ENCODE measurements at regions not wholly inside any gene's neighbourhood (a gene's known extent, or its start where the extent isn't known, plus 50 kb on each side); places are given as distances from the start of the nearest gene placed in this dataset.
"Not testable (repeated sequence)": the region's sequence is repeated elsewhere in the genome, so short reads cannot be mapped to it uniquely, and the experiment has no call there.

DNA sequence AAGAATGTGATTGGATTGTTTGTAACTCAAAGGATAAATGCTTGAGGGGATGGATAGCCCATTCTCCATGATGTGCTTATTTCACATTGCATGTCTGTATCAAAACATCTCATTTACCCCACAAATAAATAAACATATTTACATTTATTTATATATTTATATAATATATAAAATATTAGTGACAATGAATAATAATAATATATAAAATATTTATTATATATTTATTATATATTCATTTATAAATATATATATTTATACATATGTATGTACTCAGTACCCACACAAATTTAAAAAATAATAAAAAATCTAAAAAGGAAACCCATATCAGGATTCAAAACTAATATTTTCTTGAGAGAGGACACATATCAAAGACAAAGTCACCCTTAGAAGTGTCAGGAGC is 429.9 kb downstream of the KCNJ2 start:
- Histone ChIP-seq H3K9me3 (ENCODE audit: control insufficient read depth in 2 of 3, insufficient read depth in 1 of 3, low read length in 3 of 3) (no peaks in the 10 kb centered on the region), H3K9ac (ENCODE audit: low read length in 3 of 3) (no peak overlapping the region), H3K27me3 (ENCODE audit: control insufficient read depth, insufficient read depth, low read length) (no peaks in the 10 kb centered on the region), H3K4me1 (ENCODE audit: control insufficient read depth in 2 of 3, insufficient read depth in 2 of 3, low read depth in 1 of 3, low read length in 3 of 3) (no peaks in the 10 kb centered on the region), H3K27ac (ENCODE audit: low read depth in 2 of 2, low read length in 2 of 2) (no peak overlapping the region), H3K36me3 (ENCODE audit: control insufficient read depth in 2 of 3, insufficient read depth in 3 of 3, low read length in 3 of 3) (no peaks in the 10 kb centered on the region), H3K4me3 (ENCODE audit: low read length in 3 of 3) (no peak overlapping the region)
- TF ChIP-seq, protein P1, sequence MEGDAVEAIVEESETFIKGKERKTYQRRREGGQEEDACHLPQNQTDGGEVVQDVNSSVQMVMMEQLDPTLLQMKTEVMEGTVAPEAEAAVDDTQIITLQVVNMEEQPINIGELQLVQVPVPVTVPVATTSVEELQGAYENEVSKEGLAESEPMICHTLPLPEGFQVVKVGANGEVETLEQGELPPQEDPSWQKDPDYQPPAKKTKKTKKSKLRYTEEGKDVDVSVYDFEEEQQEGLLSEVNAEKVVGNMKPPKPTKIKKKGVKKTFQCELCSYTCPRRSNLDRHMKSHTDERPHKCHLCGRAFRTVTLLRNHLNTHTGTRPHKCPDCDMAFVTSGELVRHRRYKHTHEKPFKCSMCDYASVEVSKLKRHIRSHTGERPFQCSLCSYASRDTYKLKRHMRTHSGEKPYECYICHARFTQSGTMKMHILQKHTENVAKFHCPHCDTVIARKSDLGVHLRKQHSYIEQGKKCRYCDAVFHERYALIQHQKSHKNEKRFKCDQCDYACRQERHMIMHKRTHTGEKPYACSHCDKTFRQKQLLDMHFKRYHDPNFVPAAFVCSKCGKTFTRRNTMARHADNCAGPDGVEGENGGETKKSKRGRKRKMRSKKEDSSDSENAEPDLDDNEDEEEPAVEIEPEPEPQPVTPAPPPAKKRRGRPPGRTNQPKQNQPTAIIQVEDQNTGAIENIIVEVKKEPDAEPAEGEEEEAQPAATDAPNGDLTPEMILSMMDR (IDR thresholded peaks at IDR 0.05; ENCODE audit: borderline replicate concordance, extremely low read depth, insufficient read depth), result no peak
- FAIRE-seq (no peak), DNase-seq (no peak)
- intact Hi-C loops (cut with DNase I), result no loop called here

DNA sequence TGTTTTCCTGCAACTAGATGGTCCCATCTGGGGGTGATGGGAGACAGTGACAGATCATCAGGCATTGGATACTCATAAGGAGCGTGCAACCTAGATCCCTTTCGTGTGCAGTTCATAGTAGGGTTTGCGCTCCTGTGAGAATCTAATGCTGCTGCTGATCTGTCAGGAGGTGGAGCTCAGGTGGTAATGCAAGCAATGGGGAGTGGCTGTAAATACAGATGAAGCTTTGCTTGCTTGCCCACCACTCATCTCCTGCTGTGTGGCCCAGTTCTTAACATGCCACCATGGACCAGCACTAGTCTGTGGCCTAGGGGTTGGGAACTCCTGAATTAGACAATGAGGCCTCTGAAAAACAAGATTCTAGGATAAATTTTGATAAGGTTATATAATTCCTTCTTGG is 430.6 kb downstream of the KCNJ2 start:
- FAIRE-seq; H3K27ac ChIP-seq (ENCODE audit: low read depth in 2 of 2, low read length in 2 of 2); H3K4me3 ChIP-seq (ENCODE audit: low read length in 3 of 3); H3K4me1 ChIP-seq (ENCODE audit: control insufficient read depth in 2 of 3, insufficient read depth in 2 of 3, low read depth in 1 of 3, low read length in 3 of 3); H3K9me3 ChIP-seq (ENCODE audit: control insufficient read depth in 2 of 3, insufficient read depth in 1 of 3, low read length in 3 of 3); DNase-seq; H3K36me3 ChIP-seq (ENCODE audit: control insufficient read depth in 2 of 3, insufficient read depth in 3 of 3, low read length in 3 of 3); H3K27me3 ChIP-seq (ENCODE audit: control insufficient read depth, insufficient read depth, low read length); intact Hi-C loops (cut with DNase I); H3K9ac ChIP-seq (ENCODE audit: low read length in 3 of 3): not testable (repeated sequence)

DNA sequence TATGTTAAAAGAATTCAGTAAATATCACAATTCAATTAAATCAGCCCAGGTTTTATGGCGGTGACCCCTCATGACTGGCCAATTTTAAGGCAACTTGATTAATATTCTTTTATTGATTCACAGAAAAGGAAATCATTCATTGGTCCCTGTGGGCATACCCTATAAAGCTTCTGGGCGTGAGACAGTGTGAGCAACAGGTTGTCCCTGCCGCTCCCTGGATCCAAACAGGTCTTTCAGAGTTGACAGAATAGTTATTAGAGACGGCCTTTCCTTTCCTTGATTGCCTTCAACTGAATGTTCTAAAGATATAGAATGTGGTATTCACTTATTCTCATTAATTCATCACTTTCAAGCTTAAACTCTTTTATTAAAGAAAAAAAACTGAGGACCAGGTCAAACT is 433.9 kb downstream of the KCNJ2 start:
- Histone ChIP-seq H3K9me3 (ENCODE audit: control insufficient read depth in 2 of 3, insufficient read depth in 1 of 3, low read length in 3 of 3) (no peaks in the 10 kb centered on the region), H3K4me1 (ENCODE audit: control insufficient read depth in 2 of 3, insufficient read depth in 2 of 3, low read depth in 1 of 3, low read length in 3 of 3) (no peaks in the 10 kb centered on the region), H3K36me3 (ENCODE audit: control insufficient read depth in 2 of 3, insufficient read depth in 3 of 3, low read length in 3 of 3) (no peaks in the 10 kb centered on the region), H3K27ac (ENCODE audit: low read depth in 2 of 2, low read length in 2 of 2) (no peak overlapping the region), H3K9ac (ENCODE audit: low read length in 3 of 3) (no peak overlapping the region), H3K4me3 (ENCODE audit: low read length in 3 of 3) (no peak overlapping the region), H3K27me3 (ENCODE audit: control insufficient read depth, insufficient read depth, low read length) (no peaks in the 10 kb centered on the region)
- FAIRE-seq (no peak), DNase-seq (no peak)
- TF ChIP-seq, protein P1 (IDR thresholded peaks at IDR 0.05; ENCODE audit: borderline replicate concordance, extremely low read depth, insufficient read depth), result no peak
- intact Hi-C loops (cut with DNase I), result no loop called here

DNA sequence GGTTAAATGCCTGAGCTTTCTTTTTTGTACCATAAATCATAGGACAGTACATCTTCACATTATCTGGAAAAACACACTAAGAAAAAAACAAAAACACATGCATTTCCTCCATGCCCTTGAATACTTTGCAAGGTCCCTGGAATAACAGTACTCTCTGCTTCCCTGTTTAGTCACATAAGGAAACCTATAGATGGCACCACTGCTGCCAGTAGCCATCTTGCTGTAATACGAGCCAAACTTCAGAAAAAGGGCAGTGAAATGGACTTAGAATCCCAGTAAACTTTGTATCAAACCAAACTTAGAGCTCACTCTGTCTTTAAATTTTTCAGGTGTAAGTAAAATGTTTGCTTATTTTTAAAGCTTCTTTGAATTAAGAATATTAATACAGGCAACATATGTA is 435.5 kb downstream of the KCNJ2 start:
- Histone ChIP-seq H3K4me1 (ENCODE audit: control insufficient read depth in 2 of 3, insufficient read depth in 2 of 3, low read depth in 1 of 3, low read length in 3 of 3) (no peaks in the 10 kb centered on the region), H3K9ac (ENCODE audit: low read length in 3 of 3) (no peak overlapping the region), H3K27me3 (ENCODE audit: control insufficient read depth, insufficient read depth, low read length) (no peaks in the 10 kb centered on the region), H3K27ac (ENCODE audit: low read depth in 2 of 2, low read length in 2 of 2) (no peak overlapping the region), H3K36me3 (ENCODE audit: control insufficient read depth in 2 of 3, insufficient read depth in 3 of 3, low read length in 3 of 3) (no peaks in the 10 kb centered on the region), H3K4me3 (ENCODE audit: low read length in 3 of 3) (no peak overlapping the region), H3K9me3 (ENCODE audit: control insufficient read depth in 2 of 3, insufficient read depth in 1 of 3, low read length in 3 of 3) (no peaks in the 10 kb centered on the region)
- DNase-seq, result no peak
- intact Hi-C loops (cut with DNase I), result no loop called here
- TF ChIP-seq, protein P1 (IDR thresholded peaks at IDR 0.05; ENCODE audit: borderline replicate concordance, extremely low read depth, insufficient read depth), result no peak
- no peak for FAIRE-seq

All from kidney (tissue), 13 donors.